GM10266 (cell line): ENCODE measurements at regions not wholly inside any gene's neighbourhood (a gene's known extent, or its start where the extent isn't known, plus 50 kb on each side); places are given as distances from the start of the nearest gene placed in this dataset.

Source experiments
- DNase-seq: peaks from one replicate; pipeline ENCODE4 v3.0.0; 2012; ENCODE audit errors: extremely low spot score
- TF ChIP-seq, protein P1 (sequence below): IDR thresholded peaks from 2 replicates; pipeline ENCODE4 v1.5.1; 2012; ENCODE audit warnings: mild to moderate bottlenecking, low read depth; ENCODE audit not compliant: control insufficient read depth, insufficient read depth; ENCODE audit errors: missing control alignments

DNA sequence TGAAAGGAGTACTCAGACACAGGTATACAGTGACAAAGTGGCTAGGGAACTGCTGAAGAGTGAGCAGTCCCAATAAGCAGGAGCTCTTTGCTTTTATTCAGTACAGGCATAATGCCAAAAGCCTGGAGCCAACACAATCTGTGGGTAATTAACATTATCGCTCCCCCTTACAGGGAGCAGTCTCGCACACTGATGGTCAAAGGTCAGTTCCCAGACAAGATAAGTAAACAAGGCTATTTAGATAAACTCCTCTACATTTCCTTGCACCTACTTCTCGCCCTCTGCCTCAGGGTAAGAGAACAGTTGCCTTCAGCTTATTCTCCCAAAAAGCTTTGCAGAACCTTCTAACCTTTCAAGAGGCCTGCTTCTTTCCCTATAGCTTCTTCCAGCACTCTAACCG, 73.9 kb upstream of the TAF9B start:
- DNase-seq, result no peak
- TF ChIP-seq, protein P1, sequence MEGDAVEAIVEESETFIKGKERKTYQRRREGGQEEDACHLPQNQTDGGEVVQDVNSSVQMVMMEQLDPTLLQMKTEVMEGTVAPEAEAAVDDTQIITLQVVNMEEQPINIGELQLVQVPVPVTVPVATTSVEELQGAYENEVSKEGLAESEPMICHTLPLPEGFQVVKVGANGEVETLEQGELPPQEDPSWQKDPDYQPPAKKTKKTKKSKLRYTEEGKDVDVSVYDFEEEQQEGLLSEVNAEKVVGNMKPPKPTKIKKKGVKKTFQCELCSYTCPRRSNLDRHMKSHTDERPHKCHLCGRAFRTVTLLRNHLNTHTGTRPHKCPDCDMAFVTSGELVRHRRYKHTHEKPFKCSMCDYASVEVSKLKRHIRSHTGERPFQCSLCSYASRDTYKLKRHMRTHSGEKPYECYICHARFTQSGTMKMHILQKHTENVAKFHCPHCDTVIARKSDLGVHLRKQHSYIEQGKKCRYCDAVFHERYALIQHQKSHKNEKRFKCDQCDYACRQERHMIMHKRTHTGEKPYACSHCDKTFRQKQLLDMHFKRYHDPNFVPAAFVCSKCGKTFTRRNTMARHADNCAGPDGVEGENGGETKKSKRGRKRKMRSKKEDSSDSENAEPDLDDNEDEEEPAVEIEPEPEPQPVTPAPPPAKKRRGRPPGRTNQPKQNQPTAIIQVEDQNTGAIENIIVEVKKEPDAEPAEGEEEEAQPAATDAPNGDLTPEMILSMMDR, result no peak

DNA sequence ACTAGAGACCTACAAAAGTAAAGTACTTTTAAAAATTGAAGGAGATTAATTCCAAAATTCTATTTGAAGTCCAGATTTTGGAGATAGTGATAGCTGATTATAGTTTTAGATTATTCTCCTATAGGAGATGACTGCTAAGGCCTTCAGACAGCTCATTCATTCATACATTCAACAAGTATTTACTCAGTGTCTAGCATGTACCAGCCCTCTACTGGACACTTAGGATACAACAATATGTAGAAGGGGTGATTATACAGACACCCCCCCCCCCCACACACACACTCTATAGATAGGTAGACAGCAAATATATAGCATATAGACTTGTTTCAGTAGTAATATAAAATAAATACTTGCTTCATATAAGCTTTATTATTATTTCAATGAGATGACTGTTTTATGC, 60.4 kb upstream of the TAF9B start:
- DNase-seq, result peak; percentile 6
- TF ChIP-seq, protein P1, result peak; percentile 27
